GM19324 (cell line): ENCODE measurements at regions not wholly inside any gene's neighbourhood (a gene's known extent, or its start where the extent isn't known, plus 50 kb on each side); places are given as distances from the start of the nearest gene placed in this dataset.

Experiments
- ATAC-seq: cut with Tn5 transposase; IDR thresholded peaks from one replicate; pipeline ENCODE4 v1.9.1; 2021; ENCODE audit warnings: mild to moderate bottlenecking, moderate library complexity; ENCODE audit not compliant: unreplicated experiment, low FRiP score

- no peak for ATAC-seq
Measured at GRCh38 chr1:193592317-193592716, 405.9 kb upstream of the B3GALT2 start.

GRCh38 chr1:193590102-193590501, 403.7 kb upstream of the B3GALT2 start:
- ATAC-seq, result no peak

- no peak for ATAC-seq
Measured at GRCh38 chr1:193589597-193590040, 403.2 kb upstream of the B3GALT2 start.

GRCh38 chr1:193588311-193589082, 402.1 kb upstream of the B3GALT2 start:
- no peak for ATAC-seq

- ATAC-seq, result no peak
Measured at GRCh38 chr1:193584731-193585239, 398.4 kb upstream of the B3GALT2 start.

- ATAC-seq, result no peak
Measured at GRCh38 chr1:193581341-193581740, 394.9 kb upstream of the B3GALT2 start.

GRCh38 chr1:193580419-193580818, 394.0 kb upstream of the B3GALT2 start:
- no peak for ATAC-seq

- no peak for ATAC-seq
Measured at GRCh38 chr1:193579323-193579722, 392.9 kb upstream of the B3GALT2 start.

GRCh38 chr1:193574913-193575312, 388.5 kb upstream of the B3GALT2 start:
- no peak for ATAC-seq

GRCh38 chr1:193569983-193570269, 383.5 kb upstream of the B3GALT2 start:
- ATAC-seq, result no peak

- ATAC-seq, result no peak
Measured at GRCh38 chr1:193569096-193569982, 382.9 kb upstream of the B3GALT2 start.

- no peak for ATAC-seq
Measured at GRCh38 chr1:193568512-193568911, 382.1 kb upstream of the B3GALT2 start.

GRCh38 chr1:193567937-193568336, 381.5 kb upstream of the B3GALT2 start:
- ATAC-seq, result no peak

- no peak for ATAC-seq
Measured at GRCh38 chr1:193566735-193567134, 380.3 kb upstream of the B3GALT2 start.

- ATAC-seq, result no peak
Measured at GRCh38 chr1:193565971-193566577, 379.7 kb upstream of the B3GALT2 start.

GRCh38 chr1:193562121-193562520, 375.7 kb upstream of the B3GALT2 start:
- no peak for ATAC-seq

GRCh38 chr1:193558491-193559028, 372.1 kb upstream of the B3GALT2 start:
- no peak for ATAC-seq

- no peak for ATAC-seq
Measured at GRCh38 chr1:193555662-193556441, 369.4 kb upstream of the B3GALT2 start.

- no peak for ATAC-seq
Measured at GRCh38 chr1:193553564-193553963, 367.2 kb upstream of the B3GALT2 start.

- ATAC-seq, result no peak
Measured at GRCh38 chr1:193552274-193552673, 365.9 kb upstream of the B3GALT2 start.
